ENCODE measurements at regions not wholly inside any gene's neighbourhood (a gene's known extent, or its start where the extent isn't known, plus 50 kb on each side); places are given as distances from the start of the nearest gene placed in this dataset.

DNA sequence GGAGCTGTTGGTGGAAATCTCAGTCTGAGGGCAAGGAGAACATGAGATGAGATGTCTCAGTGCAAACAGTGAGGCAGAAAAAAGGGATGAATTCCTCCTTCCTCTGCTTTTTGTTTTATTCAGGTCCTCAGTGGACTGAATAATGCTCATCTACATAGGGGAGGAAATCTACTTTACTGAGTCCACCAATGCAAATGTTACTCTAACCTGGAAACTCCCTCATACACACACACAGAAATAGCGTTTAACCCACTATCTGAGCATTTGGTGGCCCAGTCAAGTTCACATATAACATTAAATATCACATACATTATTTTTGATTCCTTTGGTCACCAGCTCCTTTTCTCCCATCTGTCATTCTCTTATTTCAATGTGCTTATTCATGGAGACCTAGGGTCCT, 418.8 kb downstream of the TMEM135 start:
- no peak overlapping the region for H4K91ac ChIP-seq (ENCODE audit: insufficient read length, low read depth, low read length)
- H3K23ac ChIP-seq (ENCODE audit: insufficient read length, low read depth, low read length): no peak overlapping the region
- no peak overlapping the region for H3K4me2 ChIP-seq (ENCODE audit: insufficient read depth, insufficient read length, low read length)
- Mint-ChIP-seq H3K27me3 (ENCODE audit: low read depth) (no peaks in the 10 kb centered on the region), H3K4me3 (no peak overlapping the region), H3K27ac (no peak overlapping the region), H3K9me3 (no peaks in the 10 kb centered on the region; a peak in 1 of 5 replicates), H3K36me3 (ENCODE audit: insufficient read depth in 1 of 3, low read depth in 3 of 3) (no peaks in the 10 kb centered on the region), H3K4me1 (no peaks in the 10 kb centered on the region)
- no peaks in the 10 kb centered on the region for H3K79me1 ChIP-seq (ENCODE audit: insufficient read depth, low read depth, low read length, poor library complexity, severe bottlenecking)
- no peaks in the 10 kb centered on the region for H3K23me2 ChIP-seq (ENCODE audit: insufficient read length, low read depth, low read length, poor library complexity, severe bottlenecking)
- H3K79me2 ChIP-seq (ENCODE audit: insufficient read depth, low read length): no peaks in the 10 kb centered on the region
- H4K20me1 ChIP-seq (ENCODE audit: control insufficient read depth, insufficient read depth, insufficient read length): no peaks in the 10 kb centered on the region
- TF ChIP-seq, protein P1, sequence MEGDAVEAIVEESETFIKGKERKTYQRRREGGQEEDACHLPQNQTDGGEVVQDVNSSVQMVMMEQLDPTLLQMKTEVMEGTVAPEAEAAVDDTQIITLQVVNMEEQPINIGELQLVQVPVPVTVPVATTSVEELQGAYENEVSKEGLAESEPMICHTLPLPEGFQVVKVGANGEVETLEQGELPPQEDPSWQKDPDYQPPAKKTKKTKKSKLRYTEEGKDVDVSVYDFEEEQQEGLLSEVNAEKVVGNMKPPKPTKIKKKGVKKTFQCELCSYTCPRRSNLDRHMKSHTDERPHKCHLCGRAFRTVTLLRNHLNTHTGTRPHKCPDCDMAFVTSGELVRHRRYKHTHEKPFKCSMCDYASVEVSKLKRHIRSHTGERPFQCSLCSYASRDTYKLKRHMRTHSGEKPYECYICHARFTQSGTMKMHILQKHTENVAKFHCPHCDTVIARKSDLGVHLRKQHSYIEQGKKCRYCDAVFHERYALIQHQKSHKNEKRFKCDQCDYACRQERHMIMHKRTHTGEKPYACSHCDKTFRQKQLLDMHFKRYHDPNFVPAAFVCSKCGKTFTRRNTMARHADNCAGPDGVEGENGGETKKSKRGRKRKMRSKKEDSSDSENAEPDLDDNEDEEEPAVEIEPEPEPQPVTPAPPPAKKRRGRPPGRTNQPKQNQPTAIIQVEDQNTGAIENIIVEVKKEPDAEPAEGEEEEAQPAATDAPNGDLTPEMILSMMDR (conservative IDR thresholded peaks at IDR 0.05): no peak
- H3T11ph ChIP-seq (ENCODE audit: low read length): no peak overlapping the region
- WGBS (ENCODE audit: extremely low coverage, insufficient read length, low lambda C conversion rate): no CpG with 5 or more reads among the region's 1 CpG
- no peak overlapping the region for H4K5ac ChIP-seq (ENCODE audit: insufficient read length, low read depth, low read length)
- H2BK5ac ChIP-seq (ENCODE audit: insufficient read length, low read length): no peak overlapping the region
- no peaks in the 10 kb centered on the region for H3K4me1 ChIP-seq (ENCODE audit: insufficient read depth, low read length)
- no peak overlapping the region for H3K56ac ChIP-seq (ENCODE audit: insufficient read length, low read depth, low read length)
- no peak for DNase-seq
- no peak overlapping the region for H2AFZ ChIP-seq (ENCODE audit: low read length)
- no peak overlapping the region for H2BK15ac ChIP-seq (ENCODE audit: low read depth, low read length)
- no peak overlapping the region for H3K9ac ChIP-seq (ENCODE audit: extremely low read depth, insufficient read length, low read length)
- no peak overlapping the region for H2AK5ac ChIP-seq (ENCODE audit: insufficient read length, low read length)
- no peak overlapping the region for H3K14ac ChIP-seq (ENCODE audit: insufficient read depth, low read length)
- no peak overlapping the region for H3K4ac ChIP-seq (ENCODE audit: low read depth, low read length)
- no peak overlapping the region for H3K18ac ChIP-seq (ENCODE audit: insufficient read length, low read depth, low read length)
- H2BK12ac ChIP-seq (ENCODE audit: insufficient read length, low read depth, low read length): no peak overlapping the region
- no peak overlapping the region for H2BK20ac ChIP-seq (ENCODE audit: low read depth, low read length, poor library complexity, severe bottlenecking)
- H3K9me3 ChIP-seq (ENCODE audit: control insufficient read depth, low read depth, low read length): no peaks in the 10 kb centered on the region
- H4K8ac ChIP-seq (replicated peaks; ENCODE audit: insufficient read length, low read depth, low read length): no peak overlapping the region
- H3K27ac ChIP-seq (ENCODE audit: insufficient read length, low read depth, low read length): no peak overlapping the region
- no peak overlapping the region for H2BK120ac ChIP-seq (ENCODE audit: low read depth, low read length, poor library complexity, severe bottlenecking)
- no peaks in the 10 kb centered on the region for H3K27me3 ChIP-seq (ENCODE audit: insufficient read depth, low read length)

Data from H9 (cell line).